OCI-LY1 (cell line): ENCODE measurements at regions not wholly inside any gene's neighbourhood (a gene's known extent, or its start where the extent isn't known, plus 50 kb on each side); places are given as distances from the start of the nearest gene placed in this dataset.

Experiments used
- H2AFZ ChIP-seq: fragments of 200-600 bp; sonication (generic), shearing (Covaris generic); 2 replicates; pipeline ENCODE4 v1.6.0; 2014; ENCODE audit warnings: antibody characterized with exemption, mild to moderate bottlenecking, low read length
- H3F3A ChIP-seq: fragments of 200-600 bp; sonication (generic), shearing (Covaris generic); 2 replicates; pipeline ENCODE4 v1.6.0; 2014; ENCODE audit warnings: mild to moderate bottlenecking, antibody characterized with exemption, low read length, moderate library complexity; ENCODE audit not compliant: insufficient read depth
- H3K27ac ChIP-seq: fragments of 200-600 bp; sonication (generic); 2 replicates; pipeline ENCODE4 v1.5.1; 2014; ENCODE audit warnings: low read length, mixed run types, mild to moderate bottlenecking, low read depth; ENCODE audit not compliant: poor library complexity, severe bottlenecking
- H3K27me3 ChIP-seq: fragments of 200-600 bp; sonication (generic); 2 replicates; pipeline ENCODE4 v1.6.0; 2014; ENCODE audit warnings: antibody characterized with exemption, mild to moderate bottlenecking, low read length, moderate library complexity; ENCODE audit not compliant: insufficient read depth
- H3K36me3 ChIP-seq: fragments of 200-600 bp; sonication (generic); 2 replicates; pipeline ENCODE4 v1.6.1; 2014; ENCODE audit warnings: mild to moderate bottlenecking, antibody characterized with exemption, low read length, moderate library complexity, mixed read lengths; ENCODE audit not compliant: insufficient read depth
- H3K4me1 ChIP-seq: fragments of 200-600 bp; sonication (generic); 2 replicates; pipeline ENCODE4 v1.5.1; 2014; ENCODE audit warnings: mild to moderate bottlenecking, low read length, moderate library complexity; ENCODE audit not compliant: insufficient read depth, severe bottlenecking
- H3K4me2 ChIP-seq: fragments of 200-600 bp; sonication (generic), shearing (Covaris generic); 2 replicates; pipeline ENCODE4 v1.6.1; 2014; ENCODE audit warnings: low read length
- H3K4me3 ChIP-seq: fragments of 200-600 bp; sonication (generic); 2 replicates; pipeline ENCODE4 v1.5.1; 2014; ENCODE audit warnings: low read length, low read depth, mild to moderate bottlenecking, mixed read lengths; ENCODE audit not compliant: poor library complexity, severe bottlenecking
- H3K79me2 ChIP-seq: fragments of 200-600 bp; shearing (Covaris generic); 2 replicates; pipeline ENCODE4 v1.6.1; 2016; ENCODE audit warnings: mixed run types, low read length, mixed read lengths; ENCODE audit not compliant: insufficient read depth
- H3K9ac ChIP-seq: fragments of 200-600 bp; sonication (generic), shearing (Covaris generic); 2 replicates; pipeline ENCODE4 v1.6.1; 2014; ENCODE audit warnings: mild to moderate bottlenecking, low read length, mixed read lengths
- H3K9me2 ChIP-seq: fragments of 200-600 bp; sonication (generic), shearing (Covaris generic); 2 replicates; pipeline ENCODE4 v1.6.1; 2014; ENCODE audit warnings: low read depth, mild to moderate bottlenecking, low read length, mixed read lengths
- H3K9me3 ChIP-seq: fragments of 200-600 bp; shearing (Covaris generic); 2 replicates; pipeline ENCODE4 v1.6.1; 2014; ENCODE audit warnings: low read length, mixed read lengths
- H4K20me1 ChIP-seq: fragments of 200-600 bp; sonication (generic), shearing (Covaris generic); 2 replicates; pipeline ENCODE4 v1.6.0; 2016; ENCODE audit warnings: mild to moderate bottlenecking, low read length; ENCODE audit not compliant: insufficient read depth
- EZH2 ChIP-seq: fragments of 200-600 bp; sonication (generic), shearing (Covaris generic); IDR thresholded peaks from 2 replicates; pipeline ENCODE4 v1.8.0; 2017; ENCODE audit warnings: borderline replicate concordance, mixed run types, mild to moderate bottlenecking, antibody characterized with exemption, low read length, moderate library complexity, mixed read lengths
- TF ChIP-seq, protein P1 (sequence below): fragments of 200-600 bp; sonication (generic), shearing (Covaris generic); IDR thresholded peaks from 2 replicates; pipeline ENCODE4 v1.5.1; 2017; ENCODE audit warnings: mild to moderate bottlenecking, antibody characterized with exemption, low read length, moderate library complexity, mixed read lengths

GRCh38 chr18:60027397-60027796 is 127.6 kb downstream of the PMAIP1 start:
- H3K36me3 ChIP-seq = no peaks in the 10 kb centered on the region
- H3K4me3 ChIP-seq = no peak overlapping the region
- H3K9me2 ChIP-seq = no peaks in the 10 kb centered on the region
- no peaks in the 10 kb centered on the region for H3F3A ChIP-seq
- no peaks in the 10 kb centered on the region for H3K4me1 ChIP-seq
- H3K9me3 ChIP-seq = no peaks in the 10 kb centered on the region
- H3K27ac ChIP-seq = no peak overlapping the region
- TF ChIP-seq, protein P1, sequence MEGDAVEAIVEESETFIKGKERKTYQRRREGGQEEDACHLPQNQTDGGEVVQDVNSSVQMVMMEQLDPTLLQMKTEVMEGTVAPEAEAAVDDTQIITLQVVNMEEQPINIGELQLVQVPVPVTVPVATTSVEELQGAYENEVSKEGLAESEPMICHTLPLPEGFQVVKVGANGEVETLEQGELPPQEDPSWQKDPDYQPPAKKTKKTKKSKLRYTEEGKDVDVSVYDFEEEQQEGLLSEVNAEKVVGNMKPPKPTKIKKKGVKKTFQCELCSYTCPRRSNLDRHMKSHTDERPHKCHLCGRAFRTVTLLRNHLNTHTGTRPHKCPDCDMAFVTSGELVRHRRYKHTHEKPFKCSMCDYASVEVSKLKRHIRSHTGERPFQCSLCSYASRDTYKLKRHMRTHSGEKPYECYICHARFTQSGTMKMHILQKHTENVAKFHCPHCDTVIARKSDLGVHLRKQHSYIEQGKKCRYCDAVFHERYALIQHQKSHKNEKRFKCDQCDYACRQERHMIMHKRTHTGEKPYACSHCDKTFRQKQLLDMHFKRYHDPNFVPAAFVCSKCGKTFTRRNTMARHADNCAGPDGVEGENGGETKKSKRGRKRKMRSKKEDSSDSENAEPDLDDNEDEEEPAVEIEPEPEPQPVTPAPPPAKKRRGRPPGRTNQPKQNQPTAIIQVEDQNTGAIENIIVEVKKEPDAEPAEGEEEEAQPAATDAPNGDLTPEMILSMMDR = no peak
- no peak for TF ChIP-seq EZH2
- no peaks in the 10 kb centered on the region for H3K79me2 ChIP-seq
- no peak overlapping the region for H2AFZ ChIP-seq
- no peaks in the 10 kb centered on the region for H4K20me1 ChIP-seq
- H3K4me2 ChIP-seq = no peak overlapping the region
- H3K27me3 ChIP-seq = no peaks in the 10 kb centered on the region
- H3K9ac ChIP-seq = no peak overlapping the region

DNA sequence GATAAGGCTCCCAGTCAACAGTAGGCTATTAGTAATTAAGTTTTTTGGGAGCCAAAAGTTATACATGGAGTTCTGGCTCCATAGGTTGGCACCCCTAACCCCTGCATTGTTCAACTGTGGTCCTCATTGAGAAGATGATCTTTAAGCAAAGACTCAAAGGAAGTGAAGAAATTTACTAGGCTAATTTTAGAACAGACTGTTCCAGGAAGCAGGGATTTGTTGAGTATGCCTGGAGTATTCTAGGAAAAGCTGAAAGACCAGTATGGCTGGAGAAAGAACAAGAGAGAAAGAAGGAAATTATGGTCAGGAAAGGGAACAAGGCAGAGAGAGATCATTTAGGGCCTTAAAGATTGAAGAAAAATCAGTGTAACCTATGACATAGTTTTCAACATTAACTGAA is 125.1 kb downstream of the PMAIP1 start:
- H2AFZ ChIP-seq = no peak overlapping the region

DNA sequence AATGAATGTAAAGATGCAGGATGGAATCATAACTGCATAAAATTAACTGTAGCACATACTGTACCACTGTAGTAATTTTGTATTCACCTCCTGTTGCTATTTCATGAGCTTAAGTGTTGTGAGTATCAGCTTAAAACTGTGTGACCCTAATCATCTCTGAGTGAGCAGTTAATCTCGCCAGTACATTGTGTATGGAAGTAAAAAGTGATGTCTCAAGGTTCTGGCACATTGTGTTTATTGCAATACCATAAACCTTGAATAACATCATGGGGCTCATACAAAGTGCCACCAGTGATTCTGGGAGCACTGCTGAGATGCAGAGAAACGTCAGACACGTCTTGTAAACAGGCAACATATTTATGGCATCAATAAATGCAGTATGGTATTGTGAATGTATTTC is 124.5 kb downstream of the PMAIP1 start:
- Histone ChIP-seq H3K36me3 (no peaks in the 10 kb centered on the region), H3K27me3 (no peaks in the 10 kb centered on the region), H4K20me1 (no peaks in the 10 kb centered on the region), H3K27ac (no peak overlapping the region), H3K9me2 (no peaks in the 10 kb centered on the region), H3K4me2 (no peak overlapping the region), H3K9ac (no peak overlapping the region), H2AFZ (no peak overlapping the region), H3K4me3 (no peak overlapping the region), H3K9me3 (no peaks in the 10 kb centered on the region), H3K79me2 (no peaks in the 10 kb centered on the region), H3K4me1 (no peaks in the 10 kb centered on the region), H3F3A (no peaks in the 10 kb centered on the region)
- TF ChIP-seq, protein P1 = no peak
- TF ChIP-seq EZH2 = no peak

More for the DNA sequence above, 125.1 kb downstream of the PMAIP1 start:
- Histone ChIP-seq H3F3A (no peaks in the 10 kb centered on the region), H3K9me3 (no peaks in the 10 kb centered on the region), H3K36me3 (no peaks in the 10 kb centered on the region), H3K27ac (no peak overlapping the region), H4K20me1 (no peaks in the 10 kb centered on the region), H3K27me3 (no peaks in the 10 kb centered on the region), H3K4me2 (no peak overlapping the region), H3K9ac (no peak overlapping the region), H3K4me1 (no peaks in the 10 kb centered on the region), H3K79me2 (no peaks in the 10 kb centered on the region), H3K4me3 (no peak overlapping the region), H3K9me2 (no peaks in the 10 kb centered on the region)
- no peak for TF ChIP-seq EZH2
- TF ChIP-seq, protein P1 = no peak
